Panc1 (cell line): ENCODE measurements at regions not wholly inside any gene's neighbourhood (a gene's known extent, or its start where the extent isn't known, plus 50 kb on each side); places are given as distances from the start of the nearest gene placed in this dataset.

Experiments used
- POLR2AphosphoS5 ChIP-seq: IDR thresholded peaks from 2 replicates; pipeline ENCODE4 v1.6.1; 2012; ENCODE audit warnings: mild to moderate bottlenecking, low read depth, low read length, moderate library complexity
- SIN3A ChIP-seq: IDR thresholded peaks from 2 replicates; pipeline ENCODE4 v1.6.1; 2012; ENCODE audit warnings: low read depth, mild to moderate bottlenecking, low read length, moderate library complexity, borderline replicate concordance; ENCODE audit not compliant: insufficient read depth
- TCF7L2 ChIP-seq: IDR thresholded peaks from 2 replicates; pipeline ENCODE4 v1.6.1; 2011; ENCODE audit warnings: mild to moderate bottlenecking, low read depth, low read length, inconsistent platforms
- TF ChIP-seq, protein P1 (sequence below): fragments of 450-650 bp; IDR thresholded peaks from 2 replicates; pipeline ENCODE4 v1.5.1; 2017; ENCODE audit warnings: mild to moderate bottlenecking

GRCh38 chr10:44460416-44460815 lies 75.5 kb upstream of the CXCL12 start:
- TF ChIP-seq SIN3A (no peak), POLR2AphosphoS5 (no peak), TCF7L2 (no peak)
- TF ChIP-seq, protein P1, sequence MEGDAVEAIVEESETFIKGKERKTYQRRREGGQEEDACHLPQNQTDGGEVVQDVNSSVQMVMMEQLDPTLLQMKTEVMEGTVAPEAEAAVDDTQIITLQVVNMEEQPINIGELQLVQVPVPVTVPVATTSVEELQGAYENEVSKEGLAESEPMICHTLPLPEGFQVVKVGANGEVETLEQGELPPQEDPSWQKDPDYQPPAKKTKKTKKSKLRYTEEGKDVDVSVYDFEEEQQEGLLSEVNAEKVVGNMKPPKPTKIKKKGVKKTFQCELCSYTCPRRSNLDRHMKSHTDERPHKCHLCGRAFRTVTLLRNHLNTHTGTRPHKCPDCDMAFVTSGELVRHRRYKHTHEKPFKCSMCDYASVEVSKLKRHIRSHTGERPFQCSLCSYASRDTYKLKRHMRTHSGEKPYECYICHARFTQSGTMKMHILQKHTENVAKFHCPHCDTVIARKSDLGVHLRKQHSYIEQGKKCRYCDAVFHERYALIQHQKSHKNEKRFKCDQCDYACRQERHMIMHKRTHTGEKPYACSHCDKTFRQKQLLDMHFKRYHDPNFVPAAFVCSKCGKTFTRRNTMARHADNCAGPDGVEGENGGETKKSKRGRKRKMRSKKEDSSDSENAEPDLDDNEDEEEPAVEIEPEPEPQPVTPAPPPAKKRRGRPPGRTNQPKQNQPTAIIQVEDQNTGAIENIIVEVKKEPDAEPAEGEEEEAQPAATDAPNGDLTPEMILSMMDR = no peak
